ENCODE measurements at regions not wholly inside any gene's neighbourhood (a gene's known extent, or its start where the extent isn't known, plus 50 kb on each side); places are given as distances from the start of the nearest gene placed in this dataset.
"Not testable (repeated sequence)": the region's sequence is repeated elsewhere in the genome, so short reads cannot be mapped to it uniquely, and the experiment has no call there.

DNA sequence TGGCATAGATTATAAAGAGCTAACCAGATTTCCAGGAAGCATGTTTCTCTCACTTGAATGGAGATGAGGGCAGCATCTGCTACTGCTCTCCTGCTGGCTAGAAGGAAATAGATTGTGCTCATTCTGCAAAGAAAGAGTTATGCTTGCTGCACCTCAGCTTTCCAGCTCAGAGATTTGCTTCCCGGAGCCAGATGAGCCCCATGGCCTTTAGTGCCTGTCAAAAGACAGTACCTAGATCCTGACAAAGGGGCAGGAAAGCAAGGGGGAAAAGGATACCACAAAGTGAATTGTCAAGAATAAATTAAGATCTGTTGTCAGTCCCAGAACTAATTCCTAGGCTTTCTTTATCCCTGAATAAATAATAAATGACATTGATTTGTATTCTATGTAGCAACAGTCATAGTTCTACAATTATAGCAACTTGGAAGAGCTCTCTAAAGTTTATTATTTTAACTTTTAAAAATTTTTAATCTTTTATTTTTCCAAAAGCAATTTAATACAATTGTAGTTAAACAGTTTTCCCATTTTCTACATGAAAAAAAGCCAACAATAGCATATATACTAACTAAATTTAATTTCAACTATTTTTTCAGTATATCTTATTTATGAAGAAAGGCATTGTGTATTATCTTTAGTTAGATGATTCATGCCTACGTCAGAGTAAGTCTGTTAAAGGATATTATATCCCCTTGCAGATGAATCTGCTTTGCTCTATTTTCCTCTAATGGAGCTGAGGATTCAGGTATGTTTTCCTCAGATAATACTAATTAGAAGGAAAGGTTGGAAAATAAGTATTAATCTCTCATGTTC is 306.1 kb upstream of the DDI1 start:
- no peak for DNase-seq (ENCODE audit: low read depth in 2 of 2)

DNA sequence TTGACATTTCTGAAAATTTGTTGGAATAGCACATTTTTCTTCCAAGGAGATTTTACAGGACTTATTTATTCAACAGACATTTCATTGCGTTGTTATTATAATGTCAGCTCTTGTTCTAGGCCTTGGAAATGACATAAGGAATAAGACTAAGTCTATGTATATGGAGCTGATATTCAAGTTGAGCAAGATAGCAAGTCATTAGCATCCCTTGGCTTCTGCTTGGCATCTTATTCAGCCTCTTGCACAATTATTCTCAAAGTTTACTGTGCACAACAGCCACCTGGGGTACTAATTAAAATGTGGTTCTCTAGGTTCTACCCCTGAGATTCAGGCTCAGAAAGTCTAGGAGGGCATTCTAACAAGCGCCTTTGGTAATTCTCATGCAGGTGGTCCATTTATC is 304.8 kb upstream of the DDI1 start:
- DNase-seq (ENCODE audit: low read depth in 2 of 2): no peak

GRCh38 chr11:103733889-103734288 is 302.6 kb upstream of the DDI1 start:
- DNase-seq (ENCODE audit: low read depth in 2 of 2): no peak

DNA sequence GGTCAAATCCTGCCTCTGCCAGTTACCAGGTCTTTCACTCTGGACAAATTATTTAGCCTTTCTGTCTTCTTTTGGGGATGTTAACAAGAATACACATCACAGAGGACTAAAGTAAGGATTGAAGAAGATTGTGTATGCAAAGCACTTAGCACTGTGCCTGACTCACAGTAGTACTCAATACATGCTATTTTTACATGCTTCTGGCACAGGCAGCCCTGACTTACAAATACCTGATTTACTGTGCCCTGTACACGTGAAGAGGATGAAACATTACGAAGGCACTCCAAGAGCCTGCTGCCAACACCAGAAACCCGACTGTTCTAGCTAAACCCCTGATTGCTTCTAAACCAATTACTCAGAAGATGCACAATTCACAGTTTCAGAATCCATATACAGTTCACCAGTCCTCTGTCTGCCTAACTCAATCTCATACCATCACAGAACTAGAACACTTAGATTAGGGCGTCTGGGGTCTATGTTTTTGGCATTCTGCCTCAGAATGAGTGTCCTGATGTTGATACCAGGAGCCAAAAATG is 300.9 kb upstream of the DDI1 start:
- no peak for DNase-seq (ENCODE audit: low read depth in 2 of 2)

- DNase-seq (ENCODE audit: low read depth in 2 of 2): no peak
These were observed 300.0 kb upstream of the DDI1 start for GRCh38 chr11:103736315-103737036.

DNA sequence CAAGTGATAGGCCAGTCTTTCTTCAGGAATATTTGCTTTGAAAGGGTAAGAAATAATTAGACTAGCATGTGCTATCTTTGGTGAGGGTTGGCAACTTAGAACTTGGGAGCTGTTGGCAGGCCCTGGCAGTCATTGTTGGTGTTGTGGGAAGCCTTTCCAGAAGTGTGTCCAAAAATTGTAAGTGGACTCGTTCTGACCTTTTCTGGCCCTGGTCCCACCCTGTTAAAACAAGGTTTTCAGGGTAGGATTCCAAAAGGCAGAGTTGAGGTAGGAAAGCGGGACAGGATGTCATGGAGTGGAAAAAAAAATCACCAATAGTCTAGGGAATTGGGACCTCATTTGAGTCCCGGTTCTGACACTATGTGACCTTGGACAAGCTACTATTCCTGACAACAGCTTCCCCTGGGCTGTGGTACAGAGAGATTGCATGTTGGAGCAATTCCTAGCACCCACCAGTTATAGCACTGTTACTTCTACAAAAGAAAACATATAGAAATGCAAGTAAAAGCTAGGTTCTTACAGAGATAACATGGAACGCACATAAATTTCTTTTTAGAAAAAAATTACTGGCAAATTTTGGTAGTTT is 299.3 kb upstream of the DDI1 start:
- DNase-seq (ENCODE audit: low read depth in 2 of 2): no peak

DNA sequence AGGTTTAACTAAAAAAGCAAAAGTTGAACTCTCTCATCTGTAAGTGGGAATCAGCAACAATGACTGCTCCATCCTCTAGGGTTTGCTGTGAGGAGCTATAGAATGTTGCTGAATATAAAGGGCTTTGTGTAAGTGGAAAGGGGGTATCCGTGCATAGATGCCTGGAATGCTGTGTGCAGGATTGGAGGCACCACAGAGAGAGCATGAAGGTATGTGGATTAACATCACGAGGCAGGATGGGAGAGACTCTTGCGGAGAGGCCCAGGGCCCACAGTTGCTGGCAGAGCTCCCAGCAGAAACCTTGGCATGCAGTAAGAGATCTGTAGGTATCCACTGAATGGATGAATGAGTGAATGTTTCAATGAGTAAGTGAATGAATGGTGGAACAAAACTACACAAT is 298.7 kb upstream of the DDI1 start:
- DNase-seq (ENCODE audit: low read depth in 2 of 2): no peak

DNA sequence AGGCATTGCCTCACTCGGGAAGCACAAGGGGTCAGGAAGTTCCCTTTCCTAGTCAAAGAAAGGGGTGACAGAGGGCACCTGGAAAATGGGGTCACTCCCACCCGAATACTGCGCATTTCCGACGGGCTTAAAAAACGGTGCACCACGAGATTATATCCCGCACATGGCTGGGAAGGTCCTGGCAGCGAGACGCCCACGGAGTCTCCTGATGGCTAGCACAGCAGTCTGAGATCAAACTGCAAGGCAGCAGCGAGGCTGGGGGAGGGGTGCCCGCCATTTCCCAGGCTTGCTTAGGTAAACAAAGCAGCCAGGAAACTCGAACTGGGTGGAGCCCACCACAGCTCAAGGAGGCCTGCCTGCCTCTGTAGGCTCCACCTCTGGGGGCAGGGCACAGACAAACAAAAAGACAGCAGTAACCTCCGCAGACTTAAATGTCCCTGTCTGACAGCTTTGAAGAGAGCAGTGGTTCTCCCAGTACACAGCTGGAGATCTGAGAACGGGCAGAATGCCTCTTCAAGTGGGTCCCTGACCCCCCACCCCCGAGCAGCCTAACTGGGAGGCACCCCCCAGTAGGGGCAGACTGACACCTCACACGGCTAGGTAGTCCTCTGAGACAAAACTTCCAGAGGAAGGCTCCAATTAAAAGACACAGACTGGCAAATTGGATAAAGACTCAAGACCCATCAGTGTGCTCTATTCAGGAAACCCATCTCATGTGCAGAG is 297.2 kb upstream of the DDI1 start:
- not testable (repeated sequence) for DNase-seq (ENCODE audit: low read depth in 2 of 2)

DNA sequence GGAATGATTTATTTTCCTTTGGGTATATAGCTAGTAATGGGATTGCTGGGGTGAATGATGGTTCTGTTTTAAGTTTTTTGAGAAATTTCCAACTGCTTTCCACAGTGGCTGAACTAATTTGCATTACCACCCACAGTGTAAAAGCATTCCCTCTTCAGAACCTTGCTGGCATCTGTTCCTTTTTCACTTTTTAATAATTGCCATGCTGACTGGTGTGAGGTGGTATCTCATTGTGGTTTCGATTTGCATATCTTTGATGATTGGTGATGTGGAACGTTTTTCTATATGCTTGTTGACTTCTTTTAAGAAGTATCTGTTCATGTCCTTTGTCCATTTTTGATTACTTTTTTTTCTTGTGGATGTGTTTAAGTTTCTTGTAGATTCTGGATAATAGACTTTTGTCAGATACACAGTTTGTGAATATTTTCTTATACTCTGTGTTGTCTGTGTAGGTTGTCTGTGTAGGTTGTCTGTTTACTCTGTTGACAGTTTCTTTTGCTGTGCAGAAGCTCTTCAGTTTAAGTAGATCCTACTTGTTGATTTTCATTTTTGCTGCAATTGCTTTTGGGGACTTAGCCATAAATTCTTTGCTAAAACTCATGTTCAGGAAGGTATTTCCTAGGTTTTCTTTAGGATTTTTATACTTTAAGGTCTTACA is 291.8 kb upstream of the DDI1 start:
- no peak for DNase-seq (ENCODE audit: low read depth in 2 of 2)

- DNase-seq (ENCODE audit: low read depth in 2 of 2): no peak
These were observed 287.3 kb upstream of the DDI1 start for GRCh38 chr11:103749158-103749557.

DNA sequence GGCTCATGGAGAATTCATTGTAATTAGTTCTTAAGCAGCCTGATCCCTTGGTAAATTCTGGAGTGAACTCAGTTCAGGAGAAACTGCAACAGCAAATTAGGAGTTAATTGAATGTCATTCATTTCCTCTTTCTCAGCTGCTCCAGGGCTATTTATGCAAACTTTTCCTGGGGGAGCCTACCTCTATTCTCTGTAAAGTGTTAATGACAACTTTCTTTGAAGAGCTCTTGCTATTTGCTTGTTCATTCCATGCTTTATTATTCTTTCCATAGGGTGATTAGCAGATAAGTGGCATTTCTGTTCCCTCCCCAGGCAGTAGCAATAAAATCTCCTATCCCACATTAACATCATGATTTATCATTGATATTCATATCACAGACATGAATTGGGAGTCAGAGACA is 267.6 kb upstream of the DDI1 start:
- DNase-seq (ENCODE audit: low read depth in 2 of 2): no peak

- no peak for DNase-seq (ENCODE audit: low read depth in 2 of 2)
These were observed 263.4 kb upstream of the DDI1 start for GRCh38 chr11:103773059-103773458.

- DNase-seq (ENCODE audit: low read depth in 2 of 2): no peak
These were observed 262.9 kb upstream of the DDI1 start for GRCh38 chr11:103773537-103773936.

DNA sequence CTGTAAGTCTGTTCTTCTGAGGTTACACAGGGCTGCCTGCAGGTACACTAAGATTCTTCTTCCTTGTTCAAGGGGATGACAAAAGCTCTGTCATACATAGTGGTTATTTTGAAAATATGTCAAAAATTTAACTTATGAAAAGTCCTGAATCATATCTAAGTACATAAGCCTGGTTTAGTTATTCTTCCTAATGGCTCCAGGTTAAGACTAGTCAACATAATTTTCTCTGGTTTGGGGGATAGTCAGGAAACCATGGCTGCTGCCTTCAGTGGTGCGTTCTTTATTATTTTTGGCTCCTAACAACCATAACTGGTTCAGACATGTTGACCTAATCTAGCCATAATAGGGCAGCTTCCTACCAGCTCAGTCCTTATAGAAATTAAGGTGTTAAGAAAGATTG is 257.4 kb upstream of the DDI1 start:
- no peak for DNase-seq (ENCODE audit: low read depth in 2 of 2)

GRCh38 chr11:103789952-103790351 is 246.5 kb upstream of the DDI1 start:
- no peak for DNase-seq (ENCODE audit: low read depth in 2 of 2)

GRCh38 chr11:103792981-103793468 is 243.4 kb upstream of the DDI1 start:
- DNase-seq (ENCODE audit: low read depth in 2 of 2): no peak

- no peak for DNase-seq (ENCODE audit: low read depth in 2 of 2)
These were observed 242.2 kb upstream of the DDI1 start for GRCh38 chr11:103794262-103794661.

DNA sequence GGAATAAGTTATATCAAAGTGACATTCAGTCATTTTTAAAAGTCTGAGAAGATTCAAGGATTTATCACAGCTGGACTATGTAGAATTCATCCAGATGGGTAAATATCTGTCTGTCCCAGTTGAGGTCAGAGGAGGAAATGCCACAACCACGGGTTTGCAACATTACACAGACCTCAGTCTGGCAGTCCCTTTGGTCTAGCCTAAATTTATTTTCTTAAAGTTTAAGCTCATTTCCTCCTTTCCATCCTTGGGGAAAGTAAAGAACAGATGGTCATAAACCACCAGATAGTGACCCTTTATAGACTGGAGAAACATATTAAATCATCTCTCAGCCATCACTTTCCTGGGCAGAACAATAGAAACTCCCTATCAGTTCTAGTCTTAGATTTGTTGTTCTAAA is 238.4 kb upstream of the DDI1 start:
- DNase-seq (ENCODE audit: low read depth in 2 of 2): no peak

GRCh38 chr11:103798446-103798845 is 238.0 kb upstream of the DDI1 start:
- no peak for DNase-seq (ENCODE audit: low read depth in 2 of 2)

- no peak for DNase-seq (ENCODE audit: low read depth in 2 of 2)
These were observed 235.9 kb upstream of the DDI1 start for GRCh38 chr11:103800406-103801114.

DNA sequence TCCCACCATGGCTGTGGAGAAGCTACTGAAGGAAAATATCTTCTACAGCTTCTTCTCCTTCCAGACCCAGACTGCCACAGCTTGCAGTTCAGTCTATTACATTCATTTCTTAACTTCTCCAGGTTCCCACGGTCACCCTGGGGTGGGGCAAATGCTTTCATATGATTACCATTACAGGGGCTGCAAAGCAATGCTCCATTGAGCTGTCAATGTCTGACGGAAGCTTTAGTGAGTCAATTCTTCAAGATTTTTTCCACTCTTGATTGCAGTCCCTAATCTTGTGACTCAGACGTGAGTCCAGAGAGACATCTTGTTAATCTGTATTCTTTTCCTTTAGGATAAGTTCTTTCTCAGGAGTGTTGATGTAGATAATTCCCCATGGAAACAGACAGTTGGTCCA is 233.4 kb upstream of the DDI1 start:
- no peak for DNase-seq (ENCODE audit: low read depth in 2 of 2)
